ENCODE measurements at regions not wholly inside any gene's neighbourhood (a gene's known extent, or its start where the extent isn't known, plus 50 kb on each side); places are given as distances from the start of the nearest gene placed in this dataset.
"Not testable (repeated sequence)": the region's sequence is repeated elsewhere in the genome, so short reads cannot be mapped to it uniquely, and the experiment has no call there.

- no peak for DNase-seq
These were observed 165.9 kb upstream of the NDST4 start for GRCh38 chr4:115279330-115279729.

GRCh38 chr4:115278830-115279229 lies 165.4 kb upstream of the NDST4 start:
- no peak for DNase-seq

DNA sequence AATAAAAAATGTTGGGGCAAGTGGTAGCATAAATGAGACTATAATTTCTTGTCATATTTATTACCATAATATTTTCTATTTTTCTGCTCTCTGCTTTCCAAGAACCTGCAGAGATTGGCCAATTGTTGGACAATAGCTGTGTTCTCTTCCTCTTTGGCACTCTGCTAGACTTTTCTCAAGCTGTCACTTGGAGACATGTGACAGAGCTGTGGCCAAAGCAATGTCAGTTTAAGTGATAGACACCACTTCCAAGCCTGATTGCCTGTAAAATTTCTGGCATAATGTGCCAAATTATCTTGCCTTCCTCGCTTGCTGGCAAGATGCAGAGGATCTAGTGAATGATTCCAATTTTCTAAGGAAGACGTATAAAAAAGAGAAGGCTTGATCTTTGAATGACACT lies 162.2 kb upstream of the NDST4 start:
- no peak for DNase-seq

- no peak for DNase-seq
These were observed 161.1 kb upstream of the NDST4 start for GRCh38 chr4:115274545-115274944.

DNA sequence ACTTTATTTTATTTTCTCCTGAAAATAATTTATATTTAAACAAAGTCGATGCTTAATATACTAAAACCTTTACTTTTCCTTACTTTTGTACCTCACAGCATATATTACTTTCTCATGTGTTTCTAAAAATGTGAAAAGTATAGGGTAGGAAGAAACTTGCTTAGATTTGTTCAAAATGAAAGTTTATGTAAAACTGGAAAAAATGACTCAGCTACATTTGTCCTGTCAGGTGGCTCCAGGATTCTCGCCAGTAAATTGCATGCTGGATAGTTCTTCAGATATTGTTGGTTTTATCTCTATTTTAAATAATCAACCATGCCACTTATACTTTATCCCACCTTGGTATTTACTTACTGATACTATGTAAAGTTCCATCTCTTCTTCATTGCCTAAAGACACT lies 159.2 kb upstream of the NDST4 start:
- DNase-seq = no peak

DNA sequence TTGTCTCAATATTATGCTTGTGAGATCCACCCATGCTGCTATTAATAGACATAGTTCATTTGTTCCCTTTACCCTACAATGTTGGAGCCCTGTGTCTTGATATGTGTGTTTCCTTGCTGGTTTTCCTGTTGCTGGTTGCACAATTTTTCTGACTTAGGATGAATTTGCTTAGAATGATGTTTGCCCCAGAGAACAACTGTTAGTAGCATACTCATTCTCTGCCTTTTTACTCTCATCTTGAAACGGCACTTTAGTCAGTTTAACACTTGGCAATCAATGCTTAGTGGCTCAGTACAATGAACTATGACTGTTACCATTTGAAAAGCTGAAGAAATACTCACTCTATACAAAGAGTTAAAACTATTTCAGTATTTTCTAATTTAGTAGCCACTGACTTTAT lies 158.8 kb upstream of the NDST4 start:
- DNase-seq = no peak

GRCh38 chr4:115260195-115260594 lies 146.8 kb upstream of the NDST4 start:
- DNase-seq = no peak

DNA sequence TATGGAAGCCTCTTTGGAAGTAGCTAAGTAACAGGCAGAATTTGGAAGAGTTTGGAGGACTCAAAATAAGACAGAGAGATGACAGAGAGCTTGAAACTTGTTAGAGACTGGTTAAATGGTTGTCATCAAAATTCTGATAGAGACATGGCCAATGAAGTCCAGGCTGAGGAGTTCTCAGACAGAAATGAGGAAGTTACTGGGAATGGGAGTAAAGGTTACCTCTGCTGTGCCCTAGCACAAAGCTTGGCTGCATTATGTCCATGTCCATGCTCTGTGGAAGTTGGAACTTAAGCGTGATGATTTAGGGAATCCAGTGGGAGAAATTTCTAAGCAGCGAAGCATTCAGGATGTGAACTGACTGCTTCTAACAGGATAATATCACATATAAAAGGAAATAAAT lies 146.2 kb upstream of the NDST4 start:
- DNase-seq = no peak

- no peak for DNase-seq
These were observed 136.4 kb upstream of the NDST4 start for GRCh38 chr4:115249808-115250207.

- DNase-seq = no peak
These were observed 121.1 kb upstream of the NDST4 start for GRCh38 chr4:115234405-115235093.

GRCh38 chr4:115233600-115233999 lies 120.2 kb upstream of the NDST4 start:
- DNase-seq = no peak

DNA sequence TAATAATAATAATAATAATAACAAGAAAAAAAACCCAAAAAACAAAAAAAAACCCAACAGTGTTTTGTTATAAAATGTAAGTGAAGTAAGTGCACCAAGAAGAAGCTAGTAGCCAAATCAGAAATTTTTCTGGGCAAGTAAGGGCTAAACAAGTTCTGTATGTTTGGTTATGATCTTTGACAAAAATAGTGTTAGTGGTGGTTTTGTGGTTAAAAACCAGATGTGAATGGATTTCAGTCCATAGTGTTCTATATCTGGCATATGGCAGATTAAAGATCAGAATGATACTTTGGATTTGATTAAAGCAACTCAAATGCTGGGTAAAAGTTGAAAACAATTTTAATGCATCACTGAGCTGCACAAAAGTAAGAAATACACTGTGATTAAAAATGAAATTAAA lies 116.5 kb upstream of the NDST4 start:
- no peak for DNase-seq

GRCh38 chr4:115228851-115229250 lies 115.4 kb upstream of the NDST4 start:
- DNase-seq = no peak

DNA sequence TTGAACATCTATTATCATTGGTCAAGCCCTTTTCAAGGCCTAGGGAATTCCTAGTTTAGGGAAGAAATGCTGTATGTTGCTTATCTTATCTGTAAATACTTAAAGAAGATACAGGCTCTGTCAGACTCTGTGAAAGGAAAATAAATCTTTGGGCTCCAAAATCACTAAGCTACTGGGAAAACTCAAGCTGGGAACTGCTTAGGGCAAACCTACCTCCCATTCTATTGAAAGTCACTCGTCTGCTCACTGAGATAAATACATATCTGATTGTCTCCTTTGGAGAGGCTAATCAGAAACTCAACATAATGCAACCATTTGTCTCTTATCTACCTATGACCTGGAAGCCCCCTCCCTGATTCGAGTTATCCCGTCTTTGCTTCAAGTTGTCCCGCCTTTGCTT lies 108.6 kb upstream of the NDST4 start:
- DNase-seq = no peak

DNA sequence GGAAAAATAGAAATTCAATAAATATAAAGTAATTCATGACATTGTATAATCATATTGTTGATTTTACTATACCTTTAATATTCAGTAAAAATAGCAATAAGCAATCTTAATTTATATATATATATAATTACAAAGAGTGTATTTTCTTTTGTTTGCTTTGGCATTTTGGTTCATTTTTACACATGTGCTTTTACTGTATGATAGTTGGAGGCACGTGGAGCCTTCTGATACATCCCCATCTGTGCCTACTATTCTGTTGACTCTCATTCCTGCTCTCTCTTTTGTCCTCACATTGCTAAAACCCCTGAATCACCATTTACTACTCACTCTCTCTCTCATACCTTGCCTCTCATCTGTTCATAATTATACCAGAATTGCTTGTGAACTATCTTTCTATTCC lies 106.4 kb upstream of the NDST4 start:
- DNase-seq = no peak

- no peak for DNase-seq
These were observed 106.0 kb upstream of the NDST4 start for GRCh38 chr4:115219315-115219860.

DNA sequence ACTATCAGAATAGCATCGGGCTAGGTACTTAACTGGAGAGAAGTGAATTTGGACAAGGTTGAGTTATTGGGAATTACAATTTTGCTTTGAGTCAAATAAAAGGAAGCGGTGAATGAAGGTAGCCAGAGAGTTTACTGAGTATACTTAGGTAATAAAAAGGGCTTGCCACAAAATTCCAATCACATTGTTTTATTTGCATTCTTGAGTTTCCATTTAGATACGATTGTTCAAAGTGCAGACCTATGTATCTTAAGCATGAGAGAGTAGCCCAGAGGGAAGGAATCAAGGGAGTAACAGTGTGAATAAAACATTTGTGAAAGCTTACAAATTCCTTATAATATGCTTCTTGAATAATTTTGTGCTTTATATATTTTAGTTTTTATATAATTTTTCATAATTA lies 102.5 kb upstream of the NDST4 start:
- no peak for DNase-seq

GRCh38 chr4:115213716-115214115 lies 100.3 kb upstream of the NDST4 start:
- DNase-seq = no peak

GRCh38 chr4:115201042-115201330 lies 87.6 kb upstream of the NDST4 start:
- DNase-seq = no peak

GRCh38 chr4:115200201-115201041 lies 87.0 kb upstream of the NDST4 start:
- not testable (repeated sequence) for DNase-seq

DNA sequence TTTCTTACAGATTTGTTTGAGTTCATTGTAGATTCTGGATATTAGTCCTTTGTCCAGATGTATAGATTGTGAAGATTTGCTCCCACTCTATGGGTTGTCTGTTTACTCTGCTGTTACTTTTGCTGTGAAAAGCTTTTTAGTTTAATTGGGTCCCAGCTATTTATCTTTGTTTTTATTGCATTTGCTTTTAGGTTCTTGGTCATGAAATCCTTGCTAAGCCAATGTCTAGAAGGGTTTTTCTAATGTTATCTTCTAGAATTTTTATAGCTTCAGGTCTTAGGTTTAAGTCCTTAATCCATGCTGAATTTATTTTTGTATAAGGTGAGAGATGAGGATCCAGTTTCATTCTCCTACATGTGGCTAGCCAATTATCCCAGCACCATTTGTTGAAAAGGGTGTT lies 81.2 kb upstream of the NDST4 start:
- not testable (repeated sequence) for DNase-seq

DNA sequence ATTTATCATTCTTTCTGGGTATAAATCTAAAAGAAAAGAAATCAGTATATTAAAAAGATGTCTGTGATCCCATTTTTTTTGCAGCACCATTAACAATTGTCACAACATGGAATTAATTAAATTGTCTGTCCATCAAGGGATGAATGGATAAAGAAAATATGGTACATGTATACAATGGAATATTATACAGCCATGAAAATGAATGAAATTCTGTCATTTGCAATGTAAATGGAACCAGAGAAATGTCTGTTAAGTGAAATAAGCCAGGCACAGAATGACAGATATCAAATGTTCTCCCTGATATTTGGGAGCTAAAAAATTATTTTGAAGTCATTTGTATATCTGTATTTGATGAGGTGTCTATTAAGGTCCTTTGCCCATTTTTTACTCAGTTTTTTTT lies 77.1 kb upstream of the NDST4 start:
- no peak for DNase-seq

GRCh38 chr4:115187136-115187535 lies 73.7 kb upstream of the NDST4 start:
- no peak for DNase-seq

- DNase-seq = not testable (repeated sequence)
These were observed 66.1 kb upstream of the NDST4 start for GRCh38 chr4:115179438-115180062.
